Activated CD8-positive, alpha-beta T cell treated with anti-CD3 and anti-CD28 coated beads for 36 hours (primary cell): ENCODE measurements at regions not wholly inside any gene's neighbourhood (a gene's known extent, or its start where the extent isn't known, plus 50 kb on each side); places are given as distances from the start of the nearest gene placed in this dataset.
"Not testable (repeated sequence)": the region's sequence is repeated elsewhere in the genome, so short reads cannot be mapped to it uniquely, and the experiment has no call there.

ENCODE experiments used
- ATAC-seq: fragments of 200-7000 bp; cut with Tn5 transposase; one replicate; pipeline ENCODE4 v1.10.0; 2021; ENCODE audit warnings: mild to moderate bottlenecking, moderate library complexity
- CTCF ChIA-PET: fragments of 350-600 bp; sonication (Branson Sonifier 250); formaldehyde crosslinking; loops from one replicate; lab custom pipeline; 2021; ENCODE audit warnings: antibody characterized with exemption; lab: Charles Lee
- POLR2A ChIA-PET: fragments of 350-600 bp; sonication (Branson Sonifier 250); formaldehyde crosslinking; loops from one replicate; lab custom pipeline; 2021; ENCODE audit warnings: antibody characterized with exemption; lab: Charles Lee
- DNase-seq: peaks from one replicate; pipeline ENCODE4 v3.0.0-alpha.2; 2020
- H3K27ac Mint-ChIP-seq: one replicate; pipeline ENCODE4 v1.8.0; 2021; ENCODE audit warnings: mild to moderate bottlenecking, mixed read lengths
- H3K27me3 Mint-ChIP-seq: one replicate; pipeline ENCODE4 v1.8.0; 2021; ENCODE audit warnings: mixed read lengths
- H3K36me3 Mint-ChIP-seq: one replicate; pipeline ENCODE4 v1.8.0; 2021; ENCODE audit warnings: low read depth, mixed read lengths
- H3K4me1 Mint-ChIP-seq: one replicate; pipeline ENCODE4 v1.8.0; 2021; ENCODE audit warnings: low read depth, mixed read lengths
- H3K4me3 Mint-ChIP-seq: one replicate; pipeline ENCODE4 v1.8.0; 2021; ENCODE audit warnings: mild to moderate bottlenecking, moderate library complexity, mixed read lengths
- H3K9me3 Mint-ChIP-seq: one replicate; pipeline ENCODE4 v1.8.0; 2021; ENCODE audit warnings: mixed read lengths
- CTCF ChIP-seq: fragments of 200-600 bp; IDR thresholded peaks from one replicate; pipeline ENCODE4 v1.8.0; 2022; ENCODE audit warnings: antibody characterized with exemption, mild to moderate bottlenecking
- intact Hi-C: fragments of 100-400 bp; cut with micrococcal nuclease; formaldehyde crosslinking; loops from one replicate; pipeline ENCODE4 v1.10.0; 2022

- CTCF ChIA-PET: no interaction called here
- Mint-ChIP-seq H3K9me3 (peaks cover 12% of the 10 kb centered on the region), H3K27ac (no peak overlapping the region), H3K4me1 (no peaks in the 10 kb centered on the region), H3K27me3 (no peaks in the 10 kb centered on the region), H3K36me3 (no peaks in the 10 kb centered on the region), H3K4me3 (no peak overlapping the region)
- ATAC-seq (no peak), DNase-seq (no peak)
- no peak for TF ChIP-seq CTCF
- POLR2A ChIA-PET: no interaction called here
- intact Hi-C loops: no loop called here
These were observed 357.1 kb downstream of the SHANK2 start for GRCh38 chr11:70895366-70895670.

- peaks cover 12% of the 10 kb centered on the region for H3K9me3 Mint-ChIP-seq
- no peaks in the 10 kb centered on the region for H3K4me1 Mint-ChIP-seq
- intact Hi-C loops: no loop called here
- ChIA-PET CTCF (no interaction called here), POLR2A (no interaction called here)
- no peak overlapping the region for H3K4me3 Mint-ChIP-seq
- ATAC-seq (no peak), DNase-seq (no peak)
- H3K36me3 Mint-ChIP-seq: no peaks in the 10 kb centered on the region
- no peak overlapping the region for H3K27ac Mint-ChIP-seq
- no peak for TF ChIP-seq CTCF
- no peaks in the 10 kb centered on the region for H3K27me3 Mint-ChIP-seq
These were observed 354.9 kb downstream of the SHANK2 start for GRCh38 chr11:70897429-70897828.

- intact Hi-C loops: no loop called here
- DNase-seq: no peak
- TF ChIP-seq CTCF: no peak
- H3K27me3 Mint-ChIP-seq: no peaks in the 10 kb centered on the region
- no peak for ATAC-seq
- H3K4me3 Mint-ChIP-seq: no peak overlapping the region
- no peaks in the 10 kb centered on the region for H3K4me1 Mint-ChIP-seq
- H3K27ac Mint-ChIP-seq: no peak overlapping the region
- ChIA-PET CTCF (no interaction called here), POLR2A (no interaction called here)
- peaks cover 12% of the 10 kb centered on the region for H3K9me3 Mint-ChIP-seq
- no peaks in the 10 kb centered on the region for H3K36me3 Mint-ChIP-seq
These were observed 352.8 kb downstream of the SHANK2 start for GRCh38 chr11:70899616-70900015.

DNA sequence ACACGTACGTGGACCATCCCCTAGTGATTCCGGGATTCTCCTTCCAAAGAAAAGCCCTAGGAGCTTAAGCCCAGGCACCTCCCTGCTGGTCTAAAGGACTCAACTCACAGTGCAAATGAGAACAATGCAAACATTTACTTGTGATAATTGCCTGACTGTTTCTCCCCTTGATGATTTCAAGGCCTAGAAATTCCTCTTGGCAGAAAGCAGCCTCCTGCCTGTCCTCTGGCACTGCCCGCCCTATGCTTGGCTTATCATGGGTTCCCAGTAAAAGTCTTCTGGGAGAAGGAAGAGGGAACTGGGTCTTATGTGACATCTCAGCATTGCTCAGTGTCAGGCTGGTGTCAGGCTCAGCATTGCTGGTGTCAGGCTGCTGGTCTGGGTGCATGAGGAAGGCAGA, 351.8 kb downstream of the SHANK2 start:
- CTCF ChIA-PET: no interaction called here
- POLR2A ChIA-PET: interaction anchor here (0.6 kb wide), 1 partner anchor 66 kb away, joined by 3 read pairs; no protein-coding TSS in a partner anchor
- peaks cover 14% of the 10 kb centered on the region for H3K9me3 Mint-ChIP-seq

GRCh38 chr11:70901951-70902521, 350.3 kb downstream of the SHANK2 start:
- TF ChIP-seq CTCF: no peak
- Mint-ChIP-seq H3K4me1 (no peaks in the 10 kb centered on the region), H3K27me3 (peaks cover 2% of the 10 kb centered on the region), H3K9me3 (peaks cover 11% of the 10 kb centered on the region), H3K36me3 (no peaks in the 10 kb centered on the region), H3K4me3 (no peak overlapping the region), H3K27ac (no peak overlapping the region)
- CTCF ChIA-PET: no interaction called here
- no peak for DNase-seq
- ATAC-seq: no peak
- intact Hi-C loops: no loop called here
- POLR2A ChIA-PET: no interaction called here

More for the DNA sequence above, 351.8 kb downstream of the SHANK2 start:
- H3K27ac Mint-ChIP-seq: no peak overlapping the region
- intact Hi-C loops: no loop called here
- H3K27me3 Mint-ChIP-seq: peaks cover 2% of the 10 kb centered on the region
- H3K4me1 Mint-ChIP-seq: no peaks in the 10 kb centered on the region
- H3K4me3 Mint-ChIP-seq: no peak overlapping the region
- ATAC-seq (no peak), DNase-seq (no peak)
- no peak for TF ChIP-seq CTCF
- H3K36me3 Mint-ChIP-seq: no peaks in the 10 kb centered on the region

GRCh38 chr11:70903229-70903628, 349.1 kb downstream of the SHANK2 start:
- H3K9me3 Mint-ChIP-seq, H3K27ac Mint-ChIP-seq, H3K4me1 Mint-ChIP-seq, CTCF ChIA-PET, ATAC-seq, H3K4me3 Mint-ChIP-seq, H3K36me3 Mint-ChIP-seq, DNase-seq, intact Hi-C loops, POLR2A ChIA-PET, H3K27me3 Mint-ChIP-seq: not testable (repeated sequence)
